ENCODE measurements at regions not wholly inside any gene's neighbourhood (a gene's known extent, or its start where the extent isn't known, plus 50 kb on each side); places are given as distances from the start of the nearest gene placed in this dataset.

DNA sequence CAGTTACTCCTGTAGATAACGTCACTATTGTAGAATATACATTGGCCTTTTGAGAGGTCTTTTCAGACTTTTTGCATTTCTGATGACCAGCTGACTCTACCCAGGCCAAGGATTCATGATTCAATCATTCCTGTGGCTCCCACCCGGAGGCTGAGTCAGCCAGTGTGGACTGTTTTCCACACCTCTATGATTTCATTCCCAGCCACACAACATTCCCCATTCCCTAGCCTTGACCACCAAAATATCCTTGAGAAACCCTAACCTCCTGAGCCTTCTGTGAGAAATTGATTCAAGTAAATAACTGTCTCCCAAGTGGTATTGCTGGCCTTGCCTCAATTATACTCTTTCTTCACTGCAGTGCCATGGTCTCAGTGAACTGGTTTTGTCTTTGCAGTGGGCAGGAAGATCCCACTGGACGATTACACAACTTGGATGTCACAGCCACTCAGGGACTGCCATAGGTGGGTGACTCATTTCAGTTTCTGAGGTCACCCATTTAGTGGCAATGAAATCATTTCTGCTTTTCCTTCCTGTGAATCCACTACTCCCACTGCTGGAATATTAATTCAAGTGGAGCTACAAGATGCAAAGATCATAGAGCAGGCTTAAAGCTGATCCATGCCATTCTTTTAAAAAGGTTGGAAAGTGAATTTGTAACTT is 518.6 kb upstream of the ZP4 start:
- H3K4me3 ChIP-seq (ENCODE audit: low read depth, low read length) = no peak overlapping the region
- H3K36me3 ChIP-seq (ENCODE audit: control insufficient read depth, insufficient read depth, low read length) = no peaks in the 10 kb centered on the region
- H3K27me3 ChIP-seq (ENCODE audit: control insufficient read depth, insufficient read depth, low read length) = no peaks in the 10 kb centered on the region
- DNase-seq (ENCODE audit: low read depth) = peak; percentile 98
- TF ChIP-seq, protein P1, sequence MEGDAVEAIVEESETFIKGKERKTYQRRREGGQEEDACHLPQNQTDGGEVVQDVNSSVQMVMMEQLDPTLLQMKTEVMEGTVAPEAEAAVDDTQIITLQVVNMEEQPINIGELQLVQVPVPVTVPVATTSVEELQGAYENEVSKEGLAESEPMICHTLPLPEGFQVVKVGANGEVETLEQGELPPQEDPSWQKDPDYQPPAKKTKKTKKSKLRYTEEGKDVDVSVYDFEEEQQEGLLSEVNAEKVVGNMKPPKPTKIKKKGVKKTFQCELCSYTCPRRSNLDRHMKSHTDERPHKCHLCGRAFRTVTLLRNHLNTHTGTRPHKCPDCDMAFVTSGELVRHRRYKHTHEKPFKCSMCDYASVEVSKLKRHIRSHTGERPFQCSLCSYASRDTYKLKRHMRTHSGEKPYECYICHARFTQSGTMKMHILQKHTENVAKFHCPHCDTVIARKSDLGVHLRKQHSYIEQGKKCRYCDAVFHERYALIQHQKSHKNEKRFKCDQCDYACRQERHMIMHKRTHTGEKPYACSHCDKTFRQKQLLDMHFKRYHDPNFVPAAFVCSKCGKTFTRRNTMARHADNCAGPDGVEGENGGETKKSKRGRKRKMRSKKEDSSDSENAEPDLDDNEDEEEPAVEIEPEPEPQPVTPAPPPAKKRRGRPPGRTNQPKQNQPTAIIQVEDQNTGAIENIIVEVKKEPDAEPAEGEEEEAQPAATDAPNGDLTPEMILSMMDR (IDR thresholded peaks at IDR 0.05; ENCODE audit: insufficient read depth, low read length, poor library complexity, severe bottlenecking) = no peak

DNA sequence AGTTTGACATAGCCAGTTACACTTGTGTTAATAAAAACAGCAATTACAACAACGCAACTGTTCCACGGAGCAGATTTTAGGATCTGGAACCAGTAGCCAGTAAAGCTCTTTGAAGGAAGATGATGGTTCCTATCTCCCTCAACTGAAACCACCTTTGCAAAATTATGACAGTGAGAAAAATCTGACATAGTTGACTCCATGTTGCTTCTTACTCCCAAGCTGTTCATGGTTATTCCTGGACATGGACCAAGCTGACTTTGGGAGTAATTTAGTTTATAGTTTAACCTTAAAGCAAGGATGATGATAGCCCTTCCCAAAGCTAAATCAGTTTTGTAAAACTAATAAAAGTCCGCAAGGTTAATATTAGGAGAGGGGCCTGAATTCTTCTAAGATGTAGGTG is 518.0 kb upstream of the ZP4 start:
- no peaks in the 10 kb centered on the region for H3K27me3 ChIP-seq (ENCODE audit: control insufficient read depth, insufficient read depth, low read length)
- H3K4me3 ChIP-seq (ENCODE audit: low read depth, low read length) = no peak overlapping the region
- TF ChIP-seq, protein P1 (IDR thresholded peaks at IDR 0.05; ENCODE audit: insufficient read depth, low read length, poor library complexity, severe bottlenecking) = no peak
- DNase-seq (ENCODE audit: low read depth) = no peak
- H3K36me3 ChIP-seq (ENCODE audit: control insufficient read depth, insufficient read depth, low read length) = no peaks in the 10 kb centered on the region

DNA sequence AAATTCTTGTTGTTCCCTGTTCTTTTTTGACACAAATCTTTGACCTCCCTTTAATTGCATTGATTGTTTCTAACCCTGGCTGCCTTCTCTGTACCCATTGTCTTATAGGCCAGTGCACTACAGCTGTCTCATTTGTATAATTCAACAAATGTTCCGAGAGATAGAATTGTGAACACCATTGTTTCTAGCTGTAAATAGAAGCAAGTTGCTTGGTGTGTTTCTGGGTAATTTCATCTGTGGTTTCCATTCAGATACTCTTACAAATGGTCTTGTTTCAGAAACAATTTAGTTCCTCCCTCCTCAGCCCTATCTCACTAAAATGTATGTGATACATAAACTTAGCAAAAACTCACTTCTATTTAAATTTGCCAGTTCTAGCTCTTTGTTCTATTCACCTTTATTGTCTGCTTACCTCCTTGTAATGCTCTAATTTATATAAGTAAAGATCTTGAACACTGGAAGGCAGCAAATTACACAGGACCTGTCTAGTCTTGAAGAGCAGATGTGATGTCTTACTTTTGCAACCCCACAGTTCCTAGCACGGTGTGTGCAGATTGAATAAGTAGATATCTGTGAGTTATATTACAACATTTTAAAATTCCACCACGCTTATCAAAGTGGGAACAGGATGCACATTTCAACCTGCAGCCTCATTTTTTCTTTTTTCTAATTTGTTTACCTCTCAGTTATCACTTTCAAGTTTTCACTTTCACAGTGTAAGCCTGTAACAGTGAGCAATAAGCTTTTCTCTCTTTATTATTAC is 515.6 kb upstream of the ZP4 start:
- TF ChIP-seq, protein P1 (IDR thresholded peaks at IDR 0.05; ENCODE audit: insufficient read depth, low read length, poor library complexity, severe bottlenecking) = no peak
- DNase-seq (ENCODE audit: low read depth) = no peak
- Histone ChIP-seq H3K4me3 (ENCODE audit: low read depth, low read length) (no peak overlapping the region), H3K27me3 (ENCODE audit: control insufficient read depth, insufficient read depth, low read length) (no peaks in the 10 kb centered on the region), H3K36me3 (ENCODE audit: control insufficient read depth, insufficient read depth, low read length) (no peaks in the 10 kb centered on the region)

DNA sequence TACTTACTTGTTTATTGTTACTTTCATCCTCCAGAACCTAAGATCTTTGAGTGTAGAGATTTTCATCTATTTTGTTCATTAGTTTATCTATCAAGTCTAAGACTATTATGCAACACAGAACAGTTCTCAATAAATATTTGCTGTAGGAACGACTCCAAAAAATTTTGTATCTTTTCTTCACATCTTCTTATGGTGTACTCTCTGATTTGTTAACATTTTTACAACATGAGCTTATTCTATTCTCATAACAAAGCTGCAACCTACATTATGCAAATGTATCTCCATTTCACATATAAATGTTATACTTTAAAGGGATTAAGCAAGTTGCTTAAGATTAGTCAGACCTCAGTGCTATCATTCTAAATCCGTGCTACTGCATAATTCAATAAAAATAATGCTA is 514.2 kb upstream of the ZP4 start:
- no peak overlapping the region for H3K4me3 ChIP-seq (ENCODE audit: low read depth, low read length)
- no peaks in the 10 kb centered on the region for H3K27me3 ChIP-seq (ENCODE audit: control insufficient read depth, insufficient read depth, low read length)
- TF ChIP-seq, protein P1 (IDR thresholded peaks at IDR 0.05; ENCODE audit: insufficient read depth, low read length, poor library complexity, severe bottlenecking) = no peak
- DNase-seq (ENCODE audit: low read depth) = no peak
- H3K36me3 ChIP-seq (ENCODE audit: control insufficient read depth, insufficient read depth, low read length) = no peaks in the 10 kb centered on the region

DNA sequence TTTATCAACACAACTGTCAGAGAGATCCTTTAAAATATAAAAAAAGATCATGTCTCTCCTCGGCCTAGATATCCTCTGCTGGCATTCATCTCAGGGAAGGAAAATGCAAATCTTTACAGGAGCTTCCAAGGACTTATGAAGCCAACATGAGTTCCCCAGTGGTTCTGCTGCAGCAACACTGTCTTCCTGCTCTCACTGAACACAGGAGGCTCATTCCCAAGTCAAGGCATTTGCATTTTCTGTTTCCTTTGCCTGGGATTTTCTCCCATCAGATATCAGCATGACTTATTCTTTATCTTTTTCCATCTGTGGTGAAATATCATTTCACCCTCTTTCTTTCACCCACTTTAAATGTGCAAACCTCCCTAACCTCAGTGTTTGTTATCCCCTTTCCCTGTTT is 513.8 kb upstream of the ZP4 start:
- Histone ChIP-seq H3K4me3 (ENCODE audit: low read depth, low read length) (no peak overlapping the region), H3K36me3 (ENCODE audit: control insufficient read depth, insufficient read depth, low read length) (no peaks in the 10 kb centered on the region), H3K27me3 (ENCODE audit: control insufficient read depth, insufficient read depth, low read length) (no peaks in the 10 kb centered on the region)
- TF ChIP-seq, protein P1 (IDR thresholded peaks at IDR 0.05; ENCODE audit: insufficient read depth, low read length, poor library complexity, severe bottlenecking) = no peak
- no peak for DNase-seq (ENCODE audit: low read depth)

Data from kidney epithelial cell (primary cell).